HG02973 (cell line): ENCODE measurements at regions not wholly inside any gene's neighbourhood (a gene's known extent, or its start where the extent isn't known, plus 50 kb on each side); places are given as distances from the start of the nearest gene placed in this dataset.

Experiments used
- ATAC-seq: cut with Tn5 transposase; IDR thresholded peaks from one replicate; pipeline ENCODE4 v1.9.1; 2021; ENCODE audit warnings: moderate library complexity; ENCODE audit not compliant: unreplicated experiment

DNA sequence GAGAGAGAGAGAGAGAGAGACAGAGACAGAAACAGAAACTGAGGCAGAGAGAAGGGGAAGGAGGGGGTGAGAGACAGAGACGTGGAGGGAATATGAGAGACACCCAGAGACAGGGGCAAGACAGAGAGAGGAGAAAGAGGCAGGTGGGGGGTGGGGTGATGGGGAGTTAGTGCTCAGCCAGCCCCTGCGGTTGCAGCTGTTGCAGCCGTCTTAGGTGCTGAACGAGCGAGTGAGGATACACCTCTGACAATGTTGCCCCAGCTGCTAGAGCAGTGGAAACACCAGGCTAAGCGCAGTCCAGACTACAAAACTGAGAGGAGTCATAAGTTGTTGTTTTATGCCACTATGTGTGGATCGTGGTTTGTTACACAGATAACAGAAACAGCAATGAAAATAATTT is 328.2 kb upstream of the SHH start:
- ATAC-seq = no peak

DNA sequence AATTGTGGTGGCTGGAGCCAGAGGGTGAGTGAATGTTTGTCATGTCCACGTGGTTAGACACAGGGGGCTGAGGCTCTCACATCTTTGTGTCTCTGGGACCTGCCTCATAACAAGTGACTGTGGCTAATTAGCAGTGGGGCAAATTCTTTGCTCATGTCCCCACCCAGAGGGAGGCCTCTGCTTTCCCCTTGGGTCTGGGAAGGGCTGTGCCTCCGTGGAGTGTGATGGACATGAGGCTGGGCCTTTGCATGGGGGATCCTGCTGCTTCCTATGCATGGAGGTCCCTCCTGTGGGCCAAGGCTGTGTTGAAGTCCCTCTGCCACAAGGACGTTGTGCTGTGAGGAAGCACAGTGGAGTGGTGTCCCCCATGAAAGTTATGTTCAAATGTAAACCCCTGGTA is 327.4 kb upstream of the SHH start:
- ATAC-seq = no peak

DNA sequence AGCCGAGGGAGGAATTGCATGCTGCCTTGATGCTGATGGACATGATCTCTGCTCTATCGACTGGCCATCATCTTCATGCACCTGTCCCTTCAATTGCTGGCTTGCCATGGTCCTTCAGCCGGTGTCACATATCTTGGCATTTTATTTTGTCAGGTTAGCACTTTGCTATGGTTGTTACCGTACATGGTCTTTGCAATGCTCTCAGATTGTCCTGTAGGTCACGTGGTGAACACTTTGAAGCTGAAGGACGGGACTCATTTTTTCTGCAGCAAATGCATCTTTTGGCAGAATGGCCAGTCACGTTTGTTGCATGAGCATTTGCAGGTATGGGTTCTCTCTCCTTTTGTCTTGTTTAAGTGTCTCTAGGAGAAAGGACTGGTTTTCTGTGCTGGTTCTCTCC is 326.8 kb upstream of the SHH start:
- ATAC-seq = no peak

DNA sequence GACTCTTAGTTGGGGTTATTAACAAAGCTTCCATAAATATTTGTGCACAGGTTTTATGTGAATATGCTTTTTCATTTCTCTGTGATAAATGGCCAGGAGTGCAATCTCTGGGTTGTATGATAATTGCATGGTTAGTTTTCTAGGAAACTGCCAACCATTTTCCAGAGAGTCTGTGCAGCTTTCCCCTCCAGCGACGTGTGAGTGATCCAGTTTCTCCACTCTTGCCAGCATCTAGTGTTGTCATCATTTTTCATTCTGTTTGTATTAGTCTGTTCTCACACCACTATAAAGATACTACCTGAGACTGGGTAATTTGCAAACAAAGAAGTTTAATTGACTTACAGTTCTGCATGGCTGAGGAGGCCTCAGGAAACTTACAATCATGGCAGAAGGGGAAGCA is 319.6 kb upstream of the SHH start:
- no peak for ATAC-seq

DNA sequence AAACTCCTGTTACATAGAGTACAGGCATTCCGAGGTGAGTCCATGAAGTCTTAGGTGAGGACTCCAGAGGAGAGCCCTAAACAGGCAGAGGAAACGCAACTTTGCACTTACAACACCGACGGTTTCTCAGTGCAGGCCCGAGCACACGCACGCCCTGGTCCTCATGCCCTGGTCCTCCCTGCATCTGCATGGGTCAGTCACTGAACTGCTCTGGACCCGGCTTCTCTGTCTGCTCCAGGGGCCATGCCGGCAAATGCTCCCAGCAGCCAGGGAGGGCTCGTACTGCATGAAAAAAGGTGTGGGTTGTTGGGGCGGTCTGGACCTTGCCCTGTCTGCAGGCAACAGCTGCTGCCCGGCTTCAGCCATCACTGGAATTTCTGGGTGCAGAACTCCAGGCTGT is 317.3 kb upstream of the SHH start:
- ATAC-seq = no peak

DNA sequence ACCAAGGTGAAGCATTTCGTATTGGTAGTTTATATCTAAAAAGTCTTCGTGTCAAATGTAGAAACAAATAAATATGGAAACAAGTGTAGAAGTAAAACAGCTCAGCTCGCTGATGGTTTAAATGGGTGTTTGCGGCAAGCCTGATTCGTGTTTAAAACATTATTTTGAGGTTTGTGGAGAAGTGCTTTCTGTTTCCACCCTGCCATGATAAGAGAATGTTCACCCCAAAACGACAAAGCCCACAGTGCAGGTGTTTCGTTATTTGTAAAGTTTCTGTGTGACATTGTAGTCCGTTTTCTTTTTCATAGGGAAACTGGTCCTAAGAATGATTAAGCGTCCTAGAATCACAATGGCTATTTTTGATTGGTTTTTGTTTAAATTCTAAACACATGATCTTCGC is 316.2 kb upstream of the SHH start:
- no peak for ATAC-seq

DNA sequence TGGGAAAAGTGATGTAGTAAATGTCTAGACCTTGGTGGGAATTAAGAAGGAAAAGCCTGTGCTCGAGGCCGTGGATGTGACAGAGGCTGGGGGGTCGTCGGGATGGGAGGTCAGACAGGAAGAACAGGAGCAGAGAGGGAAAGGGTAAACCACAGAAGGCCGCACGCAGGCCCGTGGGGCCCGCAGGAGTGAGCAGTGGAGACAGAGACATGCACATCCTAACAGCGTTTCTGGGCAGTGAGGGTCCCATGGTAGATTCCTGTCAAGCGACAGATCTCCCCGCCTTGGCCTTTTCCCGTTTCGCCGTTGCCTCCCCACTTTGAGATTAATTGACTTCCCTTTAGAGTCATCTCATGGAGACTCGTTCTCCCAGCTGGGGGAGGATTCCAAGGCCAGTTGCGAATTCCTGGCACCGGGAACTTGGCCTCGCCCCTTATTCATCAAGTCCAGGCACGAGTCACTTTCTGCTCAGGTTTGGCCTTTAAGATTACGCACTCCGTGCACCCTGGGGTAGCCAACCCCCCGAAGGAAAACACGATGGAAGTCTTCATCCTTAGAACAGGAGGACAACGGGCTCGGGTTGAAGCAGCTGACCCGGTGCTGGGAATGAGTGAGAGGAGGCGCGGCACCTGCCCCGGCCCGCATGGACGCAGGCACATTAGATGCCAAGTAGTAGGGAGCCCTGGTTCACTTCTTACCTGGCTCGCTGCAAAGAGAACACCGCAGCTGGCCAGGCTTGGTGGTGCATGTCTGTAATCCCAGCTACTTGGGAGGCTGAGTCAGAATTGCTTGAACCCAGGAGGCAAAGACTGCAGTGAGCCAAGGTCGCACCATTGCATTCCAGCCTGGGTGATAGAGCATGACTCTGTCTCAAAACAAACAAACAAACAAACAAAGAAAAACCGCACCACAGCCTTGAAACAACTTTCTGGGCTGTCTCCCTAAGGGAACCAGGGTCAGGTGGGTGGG is 315.2 kb upstream of the SHH start:
- no peak for ATAC-seq

DNA sequence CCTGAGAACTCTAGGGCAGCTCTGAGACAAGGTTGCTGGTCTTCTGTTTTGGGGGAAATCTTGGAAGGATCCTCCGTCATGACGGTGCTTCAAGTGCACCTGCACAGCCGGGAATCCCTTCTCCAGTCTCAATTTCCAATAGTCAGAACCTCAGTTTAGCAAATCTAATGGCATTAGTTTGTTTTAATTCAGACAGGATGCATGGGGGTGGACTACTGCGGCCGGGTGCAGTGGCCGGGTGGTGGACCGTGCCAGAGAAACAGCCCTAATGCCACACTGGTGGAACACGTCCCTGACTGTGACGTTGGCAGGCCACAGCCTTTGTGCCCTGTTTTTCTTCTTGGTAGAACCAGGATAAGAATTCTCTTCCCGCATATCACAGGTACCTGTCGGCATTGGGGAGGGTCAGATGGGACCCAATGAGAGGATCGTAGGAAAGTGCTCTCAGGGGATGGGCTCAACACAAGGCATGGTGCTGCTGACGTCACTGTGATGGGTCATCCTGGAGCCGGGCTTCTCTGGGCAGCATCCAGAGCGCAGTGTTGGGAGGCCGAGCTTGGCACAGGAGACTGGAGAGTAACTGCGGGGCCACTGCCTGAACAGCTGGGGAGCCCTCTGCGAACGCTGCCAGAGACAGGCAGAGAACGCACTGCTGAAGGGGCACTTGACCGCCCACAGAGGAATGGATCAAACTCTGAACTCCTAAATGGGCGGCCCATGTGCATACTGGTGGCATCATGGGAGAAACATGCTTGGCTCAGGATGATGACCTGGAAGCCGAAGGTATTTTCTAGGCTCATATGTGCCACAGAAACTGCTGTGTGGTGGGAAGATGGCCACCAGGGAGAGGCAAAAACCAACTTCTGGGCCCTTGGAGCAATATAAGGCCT is 313.8 kb upstream of the SHH start:
- ATAC-seq = no peak

DNA sequence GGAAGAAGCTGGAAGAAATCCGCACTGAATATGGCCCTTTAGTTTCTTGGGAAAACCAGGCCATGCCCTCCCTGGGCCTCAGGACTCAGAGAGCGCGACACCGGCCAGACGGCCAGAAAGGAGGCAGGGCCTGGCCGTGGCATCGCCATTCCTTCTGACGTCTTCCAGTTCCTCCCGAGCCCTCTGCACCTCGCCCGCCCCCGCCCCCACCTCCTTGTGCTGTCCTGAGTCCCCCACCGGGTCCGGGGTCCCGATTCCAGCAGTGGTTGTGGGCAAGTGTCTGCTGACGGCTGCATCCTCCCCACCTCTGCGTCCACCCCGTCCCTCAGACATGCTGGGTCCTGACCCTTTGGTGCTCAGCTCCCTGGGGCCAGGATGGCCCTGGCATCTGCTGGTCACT is 312.1 kb upstream of the SHH start:
- ATAC-seq = no peak

DNA sequence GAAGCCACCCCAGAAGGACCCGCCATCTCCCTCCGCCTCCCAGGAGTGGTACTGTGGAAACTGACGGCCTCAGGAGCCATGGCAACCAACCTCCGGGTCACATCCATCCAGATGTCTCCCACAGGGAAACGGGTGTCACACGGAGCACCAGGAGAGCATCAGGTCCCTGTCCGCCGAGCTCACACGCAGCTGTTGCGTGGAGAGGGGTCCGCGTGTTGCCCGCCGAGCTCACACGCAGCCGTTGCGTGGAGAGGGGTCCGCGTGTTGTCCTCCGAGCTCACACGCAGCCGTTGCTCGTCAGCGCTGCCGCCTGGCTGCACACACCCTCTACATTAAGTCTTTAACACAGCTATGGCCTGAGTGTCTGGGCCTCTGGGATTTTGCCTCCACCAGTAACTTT is 311.1 kb upstream of the SHH start:
- no peak for ATAC-seq

DNA sequence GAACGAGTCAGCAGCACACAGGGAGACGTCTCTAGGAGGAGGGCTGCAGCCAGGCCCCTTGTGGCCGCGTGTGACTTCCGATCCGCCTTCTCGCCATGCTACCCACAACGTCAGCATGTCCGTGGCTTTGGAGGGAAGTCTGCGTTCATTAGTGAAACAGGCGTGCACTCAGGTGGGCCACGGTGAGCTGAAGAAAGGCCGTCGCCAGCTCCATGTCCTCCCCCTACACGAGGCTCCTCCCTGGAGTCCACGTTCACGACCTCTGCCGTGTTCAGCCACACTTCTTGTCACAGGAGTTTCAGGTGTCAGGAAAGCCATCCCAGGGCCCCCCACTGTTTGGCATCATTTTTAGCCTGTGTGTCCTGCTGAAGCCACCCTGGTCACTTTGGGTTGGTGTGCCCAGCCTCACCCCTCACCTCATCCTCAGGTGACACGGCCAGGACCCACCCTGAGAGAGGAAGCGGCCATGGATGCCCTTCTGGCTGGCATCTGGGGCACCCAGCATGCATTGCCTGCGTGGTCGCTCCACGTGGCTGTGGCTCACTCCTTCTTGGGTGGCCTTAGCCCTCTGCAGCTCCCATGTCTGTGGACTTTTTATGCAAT is 310.6 kb upstream of the SHH start:
- no peak for ATAC-seq

DNA sequence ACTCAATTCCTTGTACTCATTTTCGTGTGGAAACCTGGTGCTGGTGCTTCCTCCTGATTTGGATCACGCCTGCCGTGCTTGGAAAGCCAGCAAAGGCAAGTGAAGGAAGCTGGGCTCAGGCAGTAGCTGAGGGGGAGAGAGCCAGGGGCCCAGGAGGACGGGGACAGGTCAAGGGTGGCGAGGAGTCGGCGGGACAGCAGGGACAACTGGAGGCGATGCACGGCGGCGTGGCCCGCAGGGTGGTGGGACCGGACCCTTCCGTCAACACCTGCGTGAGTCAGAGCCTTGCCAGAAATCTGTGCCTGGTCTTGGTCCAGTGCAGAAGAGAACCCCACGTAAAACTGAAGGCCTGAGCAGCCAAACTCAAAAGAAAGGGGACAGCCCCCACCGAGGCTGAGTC is 309.7 kb upstream of the SHH start:
- no peak for ATAC-seq

DNA sequence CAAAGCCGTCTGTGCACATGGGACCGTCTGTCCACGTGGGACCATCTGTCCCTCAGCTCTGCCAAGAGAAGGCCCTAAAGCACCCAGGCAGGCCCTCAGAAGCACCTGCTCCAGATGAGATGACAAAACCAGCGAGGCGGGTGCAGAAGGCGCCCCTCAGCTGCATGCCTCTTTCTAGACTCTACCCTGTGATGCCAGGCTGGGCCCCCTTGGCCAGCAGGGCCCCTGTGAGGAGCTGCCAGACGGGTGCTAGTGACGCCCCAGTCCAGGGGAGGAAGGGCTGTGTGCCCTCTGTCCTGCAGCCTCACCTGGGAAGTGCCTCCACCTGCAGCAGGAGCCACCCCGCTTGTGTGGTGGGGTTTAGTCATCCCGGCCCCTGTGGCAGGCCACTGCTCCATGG is 309.2 kb upstream of the SHH start:
- no peak for ATAC-seq

DNA sequence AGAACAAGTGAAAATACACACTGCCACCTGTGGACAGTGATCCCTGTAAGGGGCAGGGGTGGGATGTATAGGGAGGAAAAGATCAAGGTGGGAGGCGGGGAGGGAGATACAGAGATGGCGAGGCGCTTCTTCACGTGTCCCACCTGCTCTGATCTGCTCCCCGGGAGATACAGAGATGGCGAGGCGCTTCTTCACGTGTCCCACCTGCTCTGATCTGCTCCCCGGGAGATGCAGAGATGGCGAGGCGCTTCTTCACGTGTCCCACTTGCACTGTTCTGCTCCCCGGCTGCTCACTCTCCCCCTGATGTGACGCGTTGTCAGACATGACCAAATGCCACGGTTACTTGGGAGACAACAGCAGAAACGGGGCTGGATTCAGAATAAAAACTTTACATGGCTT is 308.3 kb upstream of the SHH start:
- no peak for ATAC-seq

DNA sequence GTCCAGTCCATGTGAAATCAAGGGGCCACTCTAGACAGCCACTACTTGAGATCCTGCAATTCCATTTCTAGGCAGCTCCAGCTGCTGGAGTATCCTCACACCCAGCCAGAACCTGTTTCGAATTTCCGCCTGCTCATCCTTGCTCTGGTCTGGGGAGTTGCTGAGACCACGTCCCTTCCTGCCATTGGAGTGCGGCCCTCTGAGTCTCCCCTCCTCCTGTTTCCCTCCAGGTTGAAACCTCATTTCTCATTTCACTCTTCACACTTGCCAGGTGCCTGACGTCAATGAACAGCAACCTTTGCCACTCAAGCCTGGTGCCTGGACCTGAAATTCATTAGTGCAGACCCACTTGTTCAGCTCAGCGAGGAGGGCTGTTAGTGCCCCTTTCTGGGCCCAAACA is 307.5 kb upstream of the SHH start:
- ATAC-seq = no peak

DNA sequence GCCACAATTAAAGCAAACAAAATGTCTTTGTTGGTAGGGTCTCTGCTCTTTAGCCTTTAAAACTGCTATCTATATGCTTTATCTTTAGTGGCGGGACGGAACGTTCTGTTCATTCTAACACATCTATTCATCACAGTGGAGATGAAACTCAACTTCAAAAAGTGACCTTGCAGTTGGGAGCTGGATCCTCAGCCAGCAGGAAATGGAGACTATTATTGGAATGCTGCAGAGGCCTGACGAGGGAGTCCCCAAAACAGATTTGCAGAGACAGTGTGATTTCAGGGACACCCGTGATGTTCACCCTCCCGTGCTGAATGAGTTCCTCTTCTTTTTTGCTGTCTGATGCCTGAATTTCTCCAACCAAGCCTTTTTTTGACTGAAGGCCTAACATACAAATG is 306.0 kb upstream of the SHH start:
- no peak for ATAC-seq

DNA sequence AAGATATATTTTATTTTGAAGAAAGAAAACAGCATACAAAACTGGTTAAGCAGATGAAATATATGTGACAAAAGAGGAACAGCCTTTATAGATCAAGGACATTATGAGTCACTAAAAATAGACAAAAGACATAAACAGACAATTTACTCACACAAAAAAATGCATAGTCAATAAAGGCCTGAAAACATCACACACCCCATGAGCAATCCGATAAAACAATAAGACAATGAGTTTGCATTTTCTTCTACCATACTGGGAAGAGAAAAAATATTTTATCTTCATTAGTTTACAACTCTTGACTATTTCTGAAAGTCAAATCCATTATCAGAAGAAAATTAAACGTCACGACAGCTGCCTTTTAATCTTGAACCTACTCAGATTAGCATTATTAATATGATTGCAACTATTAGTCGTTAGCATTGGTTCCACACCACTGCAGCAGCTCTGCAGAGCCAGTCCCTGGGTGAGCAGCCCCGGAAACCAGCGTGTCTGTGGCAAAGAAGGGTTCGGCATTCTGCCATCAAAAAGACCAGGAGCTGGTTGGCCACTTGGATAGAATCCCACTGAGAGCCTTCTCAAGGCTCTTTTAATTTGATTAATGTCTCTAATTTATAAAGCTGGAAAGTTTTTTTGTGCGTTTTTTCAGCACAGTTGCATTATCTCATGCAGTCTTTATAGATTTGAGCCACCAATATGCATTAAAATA is 305.4 kb upstream of the SHH start:
- no peak for ATAC-seq

DNA sequence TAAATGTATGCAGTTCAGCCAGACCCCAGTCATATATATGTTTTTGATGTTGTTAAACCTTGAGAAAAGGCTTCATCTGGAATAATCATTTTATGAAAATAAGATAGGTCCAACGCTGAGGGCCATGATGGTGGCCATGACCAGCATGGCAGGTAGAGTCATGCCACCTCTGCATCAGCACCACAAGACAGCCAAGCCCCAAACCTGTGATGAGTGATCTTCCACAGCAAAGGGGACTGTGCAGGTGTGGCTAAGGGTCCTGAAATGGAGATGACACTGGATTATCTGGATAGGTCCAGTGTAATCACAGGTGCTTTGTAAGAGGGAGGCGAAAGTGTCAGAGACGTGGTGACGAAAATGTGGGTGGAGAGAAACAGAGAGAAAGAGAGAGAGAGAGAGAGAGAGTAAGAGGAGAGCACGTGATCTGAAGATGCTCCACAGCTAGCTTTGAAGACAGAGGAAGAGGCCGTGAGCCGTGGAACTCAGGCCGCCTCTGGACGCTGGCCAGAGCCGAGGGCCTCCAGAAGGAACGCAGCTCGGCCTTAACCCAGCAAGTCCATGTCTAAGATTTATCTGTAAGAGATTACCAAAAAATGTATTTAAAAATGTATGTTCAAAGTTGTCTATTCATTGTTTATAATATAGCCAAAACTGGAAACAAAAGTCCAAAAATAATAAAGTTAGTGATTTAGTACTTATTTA is 304.4 kb upstream of the SHH start:
- no peak for ATAC-seq

DNA sequence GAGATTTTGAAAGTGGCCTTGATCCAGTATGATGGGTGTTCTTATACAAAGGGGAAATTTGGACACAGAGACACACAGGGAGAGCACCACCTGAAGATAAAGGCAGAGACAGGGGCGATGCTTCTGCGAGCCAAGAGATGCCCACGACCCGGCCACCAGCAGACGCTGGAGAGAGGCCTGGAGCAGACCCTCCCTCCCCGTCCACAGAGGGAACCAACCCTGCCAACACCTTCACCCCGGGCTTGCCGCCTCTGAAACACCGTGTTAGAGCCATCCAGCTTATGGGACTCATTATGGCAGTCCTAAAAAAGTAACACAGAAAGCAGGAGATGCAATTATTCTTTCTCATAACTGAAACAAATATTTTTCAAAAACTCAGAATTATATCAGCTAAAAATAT is 303.3 kb upstream of the SHH start:
- ATAC-seq = no peak

DNA sequence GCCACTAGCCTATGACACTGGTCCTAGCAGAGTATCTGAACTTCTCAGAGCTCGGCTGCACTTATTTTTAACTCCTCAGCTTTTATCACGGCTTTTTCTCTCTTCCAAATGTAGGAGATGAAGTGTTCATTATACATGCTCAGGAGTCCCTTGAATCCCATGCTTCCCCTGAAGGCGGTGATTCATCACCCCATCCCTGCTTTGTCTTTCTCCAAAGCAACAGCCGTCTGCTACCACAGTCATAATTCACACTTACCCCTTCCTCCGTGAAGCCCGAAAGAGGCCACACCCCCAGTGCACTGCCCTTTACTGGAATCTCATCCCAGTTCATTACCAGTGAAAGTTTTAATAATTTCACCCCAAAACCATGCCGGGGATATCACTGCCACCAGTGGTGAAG is 301.5 kb upstream of the SHH start:
- ATAC-seq = no peak
